HCT116 (cell line): ENCODE measurements at regions not wholly inside any gene's neighbourhood (a gene's known extent, or its start where the extent isn't known, plus 50 kb on each side); places are given as distances from the start of the nearest gene placed in this dataset.

Experiments
- ATAC-seq: fragments of 200-7000 bp; cut with Tn5 transposase; 2 replicates; pipeline ENCODE4 v1.9.1; 2020; ENCODE audit warnings: mild to moderate bottlenecking, moderate library complexity
- BruUV-seq: library from RNA; stranded (reverse); fragments of 400-500 nt; replicated peaks from 2 replicates; lab custom pipeline; 2021; lab: Mats Ljungman, UMichigan
- CTCF ChIA-PET: fragments of 300-600 bp; sonication (Branson Sonifier 250); formaldehyde crosslinking; loops from one replicate; lab custom pipeline; 2021; ENCODE audit warnings: antibody characterized with exemption; lab: Charles Lee
- POLR2A ChIA-PET: fragments of 300-600, 350-600 bp; sonication (Branson Sonifier 250); formaldehyde crosslinking; loops from one replicate; lab custom pipeline; 2021; ENCODE audit warnings: antibody characterized with exemption; lab: Charles Lee
- RAD21 ChIA-PET, 2 experiments: fragments of 300-600 bp; sonication (Branson Sonifier 250); formaldehyde crosslinking; loops; one replicate each; lab custom pipeline; 2023; ENCODE audit warnings: low total read pairs in 2 of 2; ENCODE audit not compliant: uncharacterized antibody in 2 of 2, unreplicated experiment in 2 of 2, low non-redundant PET in 1 of 2; lab: Charles Lee
- DNase-seq: peaks from one replicate; pipeline ENCODE4 v3.0.0-alpha.2; 2010; ENCODE audit warnings: low read depth, low spot score
- H2AFZ ChIP-seq: fragments of 200-600 bp; shearing (Covaris generic), sonication (generic); 2 replicates; pipeline ENCODE4 v1.6.1; 2017; ENCODE audit warnings: low read depth, mixed run types, mixed read lengths, antibody characterized with exemption, low read length; ENCODE audit not compliant: poor library complexity, severe bottlenecking
- H3K27ac ChIP-seq: 2 replicates; pipeline ENCODE4 v1.5.1; 2012; ENCODE audit warnings: low read depth, low read length
- H3K27me3 ChIP-seq: fragments of 200-600 bp; sonication (generic); 2 replicates; pipeline ENCODE4 v1.6.1; 2016; ENCODE audit warnings: mixed run types, low read length, mixed read lengths; ENCODE audit not compliant: insufficient read depth
- H3K36me3 ChIP-seq, 2 experiments: fragments of 200-500 bp in 1 of 2; fragments of 200-600 bp in 1 of 2; sonication (Bioruptor generic) in 1 of 2; sonication (generic) in 1 of 2; 2 replicates each; pipeline versions ENCODE4 v1.5.1 to v1.6.1; 2014 to 2016; ENCODE audit warnings: low read length in 2 of 2, inconsistent platforms in 1 of 2, mixed read lengths in 1 of 2, mixed run types in 1 of 2; ENCODE audit not compliant: insufficient read depth in 2 of 2, control insufficient read depth in 1 of 2
- H3K4me1 ChIP-seq, 2 experiments: fragments of 200-600 bp in 1 of 2; sonication (generic) in 1 of 2; 2 replicates each; pipeline versions ENCODE4 v1.5.1 to v1.6.1; 2012 to 2017; ENCODE audit warnings: low read length in 2 of 2, inconsistent platforms in 1 of 2, mild to moderate bottlenecking in 1 of 2, mixed read lengths in 1 of 2, mixed run types in 1 of 2, moderate library complexity in 1 of 2; ENCODE audit not compliant: insufficient read depth in 2 of 2, control insufficient read depth in 1 of 2
- H3K4me2 ChIP-seq: fragments of 200-600 bp; sonication (generic); 2 replicates; pipeline ENCODE4 v1.6.1; 2017; ENCODE audit warnings: mixed run types, low read length, mixed read lengths
- H3K4me3 ChIP-seq, 2 experiments: fragments of 200-600 bp in 1 of 2; sonication (generic) in 1 of 2; replicated peaks in 1 of 2; 2 replicates each; pipeline ENCODE4 v1.5.1; 2011 to 2016; ENCODE audit warnings: low read length in 2 of 2, control low read depth in 1 of 2, low read depth in 1 of 2, mild to moderate bottlenecking in 1 of 2, mixed read lengths in 1 of 2, mixed run types in 1 of 2
- H3K79me2 ChIP-seq: fragments of 200-600 bp; sonication (generic); 2 replicates; pipeline ENCODE4 v1.6.1; 2017; ENCODE audit warnings: mild to moderate bottlenecking, mixed run types, low read length, moderate library complexity, mixed read lengths; ENCODE audit not compliant: insufficient read depth
- H3K9ac ChIP-seq: fragments of 200-600 bp; sonication (generic); 2 replicates; pipeline ENCODE4 v1.6.1; 2016; ENCODE audit warnings: low read length, mixed read lengths
- H3K9me2 ChIP-seq: fragments of 200-600 bp; sonication (generic), shearing (Covaris generic); 2 replicates; pipeline ENCODE4 v1.6.1; 2017; ENCODE audit warnings: mixed run types, mild to moderate bottlenecking, moderate library complexity; ENCODE audit not compliant: insufficient read depth
- H3K9me3 ChIP-seq, 2 experiments: fragments of 200-500 bp in 1 of 2; fragments of 200-600 bp in 1 of 2; sonication (Bioruptor generic) in 1 of 2; sonication (generic) in 1 of 2; 2 replicates each; pipeline ENCODE4 v1.6.1; 2014 to 2017; ENCODE audit warnings: low read length in 2 of 2, mixed read lengths in 2 of 2, inconsistent platforms in 1 of 2, low read depth in 1 of 2, mild to moderate bottlenecking in 1 of 2, mixed run types in 1 of 2, moderate library complexity in 1 of 2; ENCODE audit not compliant: control insufficient read depth in 1 of 2, insufficient read depth in 1 of 2
- H4K20me1 ChIP-seq: fragments of 200-600 bp; sonication (generic), shearing (Covaris generic); 2 replicates; pipeline ENCODE4 v1.6.1; 2017; ENCODE audit warnings: mixed run types, mild to moderate bottlenecking, moderate library complexity; ENCODE audit not compliant: insufficient read depth
- CBX3 ChIP-seq: IDR thresholded peaks from 2 replicates; pipeline ENCODE4 v1.6.1; 2012; ENCODE audit warnings: low read depth
- CEBPB ChIP-seq: IDR thresholded peaks from 2 replicates; pipeline ENCODE4 v1.6.1; 2012; ENCODE audit warnings: low read depth
- ELF1 ChIP-seq: IDR thresholded peaks from 2 replicates; pipeline ENCODE4 v1.6.1; 2012; ENCODE audit warnings: low read depth, borderline replicate concordance
- EZH2phosphoT487 ChIP-seq: fragments of 200-600 bp; IDR thresholded peaks from 2 replicates; pipeline ENCODE4 v1.6.1; 2018; ENCODE audit warnings: antibody characterized with exemption, borderline replicate concordance
- FOSL1 ChIP-seq: IDR thresholded peaks from 2 replicates; pipeline ENCODE4 v1.6.1; 2012; ENCODE audit warnings: low read depth
- JUND ChIP-seq: IDR thresholded peaks from 2 replicates; pipeline ENCODE4 v1.6.1; 2012
- POLR2A ChIP-seq: IDR thresholded peaks from 2 replicates; pipeline ENCODE4 v1.7.0; 2011; ENCODE audit warnings: borderline replicate concordance; ENCODE audit not compliant: insufficient read depth, insufficient read length; ENCODE audit errors: extremely low read depth
- POLR2AphosphoS5 ChIP-seq: IDR thresholded peaks from 2 replicates; pipeline ENCODE4 v1.6.1; 2011; ENCODE audit warnings: mild to moderate bottlenecking, low read depth, low read length, moderate library complexity
- RAD21 ChIP-seq: IDR thresholded peaks from 2 replicates; pipeline ENCODE4 v1.6.1; 2012; ENCODE audit warnings: low read depth, mild to moderate bottlenecking
- SP1 ChIP-seq: IDR thresholded peaks from 2 replicates; pipeline ENCODE4 v1.6.1; 2012; ENCODE audit warnings: low read depth
- SRF ChIP-seq: IDR thresholded peaks from 2 replicates; pipeline ENCODE4 v1.6.1; 2012; ENCODE audit warnings: low read depth
- TCF7L2 ChIP-seq: IDR thresholded peaks from 2 replicates; pipeline ENCODE4 v1.7.0; 2011; ENCODE audit warnings: borderline replicate concordance, inconsistent platforms; ENCODE audit not compliant: insufficient read depth, insufficient read length; ENCODE audit errors: extremely low read depth
- YY1 ChIP-seq: IDR thresholded peaks from 2 replicates; pipeline ENCODE4 v1.6.1; 2011; ENCODE audit warnings: low read length, low read depth, moderate library complexity, mild to moderate bottlenecking; ENCODE audit not compliant: insufficient replicate concordance; ENCODE audit errors: extremely low read depth
- ZFX ChIP-seq: fragments of 450-650 bp; IDR thresholded peaks from 2 replicates; pipeline ENCODE4 v1.6.1; 2017
- intact Hi-C: fragments of 100-400 bp; cut with micrococcal nuclease; formaldehyde crosslinking; loops from 2 replicates; pipeline ENCODE4 v1.10.0; 2022
- TF ChIP-seq, protein P1 (sequence below): IDR thresholded peaks from 2 replicates; pipeline ENCODE4 v1.6.1; 2012
- TF ChIP-seq, protein P2 (sequence below): IDR thresholded peaks from 2 replicates; pipeline ENCODE4 v1.6.1; 2012; ENCODE audit warnings: low read depth
- TF ChIP-seq, protein P3 (sequence below): IDR thresholded peaks from 2 replicates; pipeline ENCODE4 v1.6.1; 2012

DNA sequence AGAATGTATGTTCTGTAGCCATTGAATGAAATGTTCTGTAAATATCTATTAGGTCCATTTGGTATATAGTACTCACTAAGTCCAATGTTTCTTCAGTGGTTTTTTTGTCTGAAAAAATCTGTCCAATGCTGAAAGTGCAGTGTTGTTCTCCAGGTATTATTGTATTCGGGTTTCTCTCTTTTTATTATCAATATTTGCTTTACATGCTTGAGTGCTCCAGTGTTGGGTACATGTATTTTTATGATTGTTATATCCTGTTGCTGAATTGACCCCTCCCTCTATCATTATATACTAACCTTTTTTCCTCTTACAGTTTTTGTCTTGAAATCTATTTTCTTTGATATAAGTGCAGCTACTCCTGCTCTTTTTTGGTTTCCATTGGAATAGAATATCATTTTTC, 382.2 kb downstream of the CCER1 start:
- Histone ChIP-seq H3K79me2 (no peaks in the 10 kb centered on the region), H3K4me1 (no peaks in the 10 kb centered on the region), H3K36me3 (no peaks in the 10 kb centered on the region), H2AFZ (no peak overlapping the region), H3K4me2 (no peak overlapping the region), H3K9me2 (no peaks in the 10 kb centered on the region), H3K4me3 (no peak overlapping the region), H3K9me3 (no peaks in the 10 kb centered on the region), H3K9ac (no peak overlapping the region), H4K20me1 (no peaks in the 10 kb centered on the region; the same call in 1 of the 2 replicates), H3K27ac (no peak overlapping the region), H3K27me3 (no peaks in the 10 kb centered on the region)
- no TSS peak for BruUV-seq
- intact Hi-C loops, result no loop called here
- no peak for ATAC-seq
- RAD21 ChIA-PET, result no interaction called here
- CTCF ChIA-PET, result no interaction called here
- no peak for DNase-seq
- no peak for TF ChIP-seq CBX3
- TF ChIP-seq POLR2AphosphoS5, result no peak
- no peak for TF ChIP-seq ZFX
- TF ChIP-seq TCF7L2, result no peak
- TF ChIP-seq EZH2phosphoT487, result no peak
- TF ChIP-seq JUND, result no peak
- no peak for TF ChIP-seq RAD21
- TF ChIP-seq SRF, result no peak
- TF ChIP-seq, protein P1, sequence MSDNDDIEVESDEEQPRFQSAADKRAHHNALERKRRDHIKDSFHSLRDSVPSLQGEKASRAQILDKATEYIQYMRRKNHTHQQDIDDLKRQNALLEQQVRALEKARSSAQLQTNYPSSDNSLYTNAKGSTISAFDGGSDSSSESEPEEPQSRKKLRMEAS, result no peak
- POLR2A ChIA-PET, result no interaction called here

DNA sequence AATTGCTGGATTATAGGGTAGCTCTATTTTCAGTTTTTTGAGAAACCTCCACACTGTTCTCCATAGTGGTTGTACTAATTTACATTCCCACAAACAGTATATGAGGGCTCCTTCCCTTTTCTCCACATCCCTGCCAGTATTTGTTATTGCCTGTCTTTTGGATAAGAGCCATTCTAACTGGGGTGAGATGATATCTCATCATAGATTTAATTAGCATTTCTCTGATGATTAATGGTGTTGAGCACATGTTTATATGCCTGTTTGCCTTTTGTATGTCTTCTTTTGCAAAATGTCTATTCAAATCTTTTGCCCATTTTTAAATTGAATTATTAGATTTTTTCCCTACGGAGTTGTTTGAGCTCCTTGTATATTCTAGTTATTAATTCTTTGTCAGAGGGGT, 385.3 kb downstream of the CCER1 start:
- DNase-seq (no peak), ATAC-seq (no peak)
- CTCF ChIA-PET, result no interaction called here
- Histone ChIP-seq H3K27me3 (no peaks in the 10 kb centered on the region), H3K9me3 (no peaks in the 10 kb centered on the region), H3K79me2 (no peaks in the 10 kb centered on the region), H3K4me1 (no peaks in the 10 kb centered on the region), H4K20me1 (no peaks in the 10 kb centered on the region; the same call in 1 of the 2 replicates), H3K4me2 (no peak overlapping the region), H2AFZ (no peak overlapping the region), H3K4me3 (no peak overlapping the region), H3K9ac (no peak overlapping the region), H3K36me3 (no peaks in the 10 kb centered on the region), H3K27ac (no peak overlapping the region), H3K9me2 (no peaks in the 10 kb centered on the region)
- POLR2A ChIA-PET, result no interaction called here
- BruUV-seq, result no TSS peak
- TF ChIP-seq, protein P2, sequence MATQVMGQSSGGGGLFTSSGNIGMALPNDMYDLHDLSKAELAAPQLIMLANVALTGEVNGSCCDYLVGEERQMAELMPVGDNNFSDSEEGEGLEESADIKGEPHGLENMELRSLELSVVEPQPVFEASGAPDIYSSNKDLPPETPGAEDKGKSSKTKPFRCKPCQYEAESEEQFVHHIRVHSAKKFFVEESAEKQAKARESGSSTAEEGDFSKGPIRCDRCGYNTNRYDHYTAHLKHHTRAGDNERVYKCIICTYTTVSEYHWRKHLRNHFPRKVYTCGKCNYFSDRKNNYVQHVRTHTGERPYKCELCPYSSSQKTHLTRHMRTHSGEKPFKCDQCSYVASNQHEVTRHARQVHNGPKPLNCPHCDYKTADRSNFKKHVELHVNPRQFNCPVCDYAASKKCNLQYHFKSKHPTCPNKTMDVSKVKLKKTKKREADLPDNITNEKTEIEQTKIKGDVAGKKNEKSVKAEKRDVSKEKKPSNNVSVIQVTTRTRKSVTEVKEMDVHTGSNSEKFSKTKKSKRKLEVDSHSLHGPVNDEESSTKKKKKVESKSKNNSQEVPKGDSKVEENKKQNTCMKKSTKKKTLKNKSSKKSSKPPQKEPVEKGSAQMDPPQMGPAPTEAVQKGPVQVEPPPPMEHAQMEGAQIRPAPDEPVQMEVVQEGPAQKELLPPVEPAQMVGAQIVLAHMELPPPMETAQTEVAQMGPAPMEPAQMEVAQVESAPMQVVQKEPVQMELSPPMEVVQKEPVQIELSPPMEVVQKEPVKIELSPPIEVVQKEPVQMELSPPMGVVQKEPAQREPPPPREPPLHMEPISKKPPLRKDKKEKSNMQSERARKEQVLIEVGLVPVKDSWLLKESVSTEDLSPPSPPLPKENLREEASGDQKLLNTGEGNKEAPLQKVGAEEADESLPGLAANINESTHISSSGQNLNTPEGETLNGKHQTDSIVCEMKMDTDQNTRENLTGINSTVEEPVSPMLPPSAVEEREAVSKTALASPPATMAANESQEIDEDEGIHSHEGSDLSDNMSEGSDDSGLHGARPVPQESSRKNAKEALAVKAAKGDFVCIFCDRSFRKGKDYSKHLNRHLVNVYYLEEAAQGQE, result no peak
- TF ChIP-seq SP1 (no peak), JUND (no peak), ZFX (no peak), ELF1 (no peak), CBX3 (no peak), POLR2A (no peak), YY1 (no peak), EZH2phosphoT487 (no peak), RAD21 (no peak), SRF (no peak), FOSL1 (no peak), TCF7L2 (no peak), CEBPB (no peak)
- TF ChIP-seq, protein P1, result no peak
- TF ChIP-seq, protein P3, sequence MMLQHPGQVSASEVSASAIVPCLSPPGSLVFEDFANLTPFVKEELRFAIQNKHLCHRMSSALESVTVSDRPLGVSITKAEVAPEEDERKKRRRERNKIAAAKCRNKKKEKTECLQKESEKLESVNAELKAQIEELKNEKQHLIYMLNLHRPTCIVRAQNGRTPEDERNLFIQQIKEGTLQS, result no peak
- intact Hi-C loops, result no loop called here
- RAD21 ChIA-PET, result no interaction called here
